ENCODE measurements at regions not wholly inside any gene's neighbourhood (a gene's known extent, or its start where the extent isn't known, plus 50 kb on each side); places are given as distances from the start of the nearest gene placed in this dataset.
"Not testable (repeated sequence)": the region's sequence is repeated elsewhere in the genome, so short reads cannot be mapped to it uniquely, and the experiment has no call there.

DNA sequence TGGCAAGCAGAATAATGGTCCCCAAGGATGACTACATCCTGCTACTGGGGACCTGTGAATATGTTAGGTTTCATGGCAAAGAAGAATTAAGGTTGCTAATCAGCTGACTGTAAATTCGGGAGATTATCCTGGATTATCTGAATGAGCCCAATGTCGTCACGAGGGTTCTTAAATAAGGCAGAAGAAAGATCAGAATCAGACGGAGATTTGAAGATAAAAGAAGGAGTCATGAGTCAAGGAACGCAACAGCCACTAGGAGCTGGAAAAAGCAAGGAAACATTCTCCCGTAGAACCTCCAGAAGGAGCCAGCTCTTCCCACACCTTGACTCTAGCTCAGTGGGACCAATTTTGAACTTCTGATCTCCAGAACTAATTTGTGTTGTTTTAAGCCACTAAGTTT lies 82.9 kb upstream of the APBB1IP start:
- no peak for DNase-seq

DNA sequence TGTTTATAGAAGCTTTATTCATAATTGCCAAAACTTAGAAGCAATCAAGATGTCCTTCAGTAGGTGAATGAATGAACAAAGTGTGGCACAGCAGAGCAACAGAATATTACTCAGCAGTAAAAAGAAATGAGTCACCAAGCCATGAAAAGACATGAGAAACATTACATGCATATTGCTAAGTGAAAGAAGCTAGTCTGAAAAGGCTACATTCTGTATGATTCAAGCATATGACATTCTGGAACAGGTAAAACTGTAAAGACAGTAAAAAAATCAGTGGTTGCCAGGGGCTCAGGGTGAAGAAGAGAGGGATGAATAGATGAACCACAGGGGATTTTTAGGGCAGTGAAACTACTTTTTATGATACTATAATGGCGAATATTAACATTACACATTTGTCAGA lies 80.9 kb upstream of the APBB1IP start:
- no peak for DNase-seq

DNA sequence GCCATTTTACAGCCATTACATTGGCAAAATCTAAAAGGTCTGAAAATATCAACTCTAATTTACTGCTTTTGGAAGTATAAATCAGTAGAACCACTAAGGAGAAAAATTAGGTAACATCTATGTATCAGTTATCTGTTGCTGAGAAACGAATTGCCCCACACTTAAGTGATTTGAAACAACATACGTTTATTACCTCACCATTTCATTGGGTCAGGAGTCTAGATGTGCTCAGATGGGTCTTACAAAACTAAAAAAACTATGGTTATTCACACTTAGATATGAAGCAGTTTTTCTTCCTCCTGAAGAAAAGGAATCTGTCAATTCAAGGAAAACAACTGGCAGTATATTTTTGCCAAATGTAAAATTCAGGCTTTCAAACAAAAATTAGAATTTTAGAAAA lies 80.1 kb upstream of the APBB1IP start:
- no peak for DNase-seq

DNA sequence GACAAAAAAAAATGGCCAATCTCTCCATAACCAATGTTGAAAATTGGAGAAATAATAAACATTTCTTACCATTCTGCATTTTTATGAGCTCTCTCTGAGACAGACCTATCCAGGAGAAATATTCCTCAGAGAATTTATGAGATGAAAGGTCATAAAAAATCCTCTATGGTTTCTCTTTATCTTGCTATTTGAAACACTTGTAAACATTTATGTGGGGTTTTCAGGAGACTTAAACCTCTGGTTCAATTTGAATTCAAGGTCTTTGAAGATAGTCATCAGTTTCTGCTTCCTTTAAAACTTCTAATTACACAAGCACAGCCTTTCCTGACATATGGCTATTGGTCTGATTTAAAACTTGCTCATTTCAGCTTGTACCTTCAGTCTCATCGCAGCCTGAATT lies 78.5 kb upstream of the APBB1IP start:
- no peak for DNase-seq

DNA sequence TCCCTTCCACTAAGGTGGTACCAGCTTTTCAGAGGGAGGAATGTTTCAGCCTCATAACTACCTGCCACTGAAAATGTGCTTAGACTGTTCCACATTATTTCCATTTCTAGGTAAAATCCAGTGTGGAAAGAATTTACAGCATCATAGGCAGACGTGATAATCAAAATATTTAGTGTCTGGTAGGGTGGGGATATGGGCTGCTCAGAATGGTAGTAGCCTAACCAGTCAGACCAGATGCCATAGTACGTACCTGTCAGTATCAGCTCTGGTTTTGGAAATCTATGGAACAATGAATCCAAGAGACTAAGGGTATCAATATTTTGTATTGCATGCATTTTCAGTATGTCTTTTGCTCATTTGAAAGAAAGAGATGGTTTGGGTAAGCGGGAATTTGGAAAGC lies 76.8 kb upstream of the APBB1IP start:
- no peak for DNase-seq

DNA sequence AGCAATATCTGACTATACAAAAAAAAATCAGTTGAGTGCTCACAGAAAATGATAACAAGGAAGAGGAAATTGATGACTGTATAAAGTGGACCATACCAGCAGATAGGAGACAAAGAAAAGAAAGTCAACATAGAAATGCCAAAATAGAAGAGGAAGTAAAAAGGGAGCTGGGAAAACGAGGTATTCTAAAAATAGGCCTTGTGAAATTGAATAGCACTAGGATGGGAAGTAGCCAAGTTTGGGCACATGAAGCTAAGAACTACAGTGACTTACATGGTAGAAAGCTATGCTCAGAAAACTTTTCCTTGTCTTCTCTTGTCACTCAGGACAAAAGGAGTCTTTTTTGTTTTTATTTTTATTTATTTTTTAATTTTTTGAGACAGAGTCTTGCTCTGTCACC lies 76.2 kb upstream of the APBB1IP start:
- DNase-seq: no peak

DNA sequence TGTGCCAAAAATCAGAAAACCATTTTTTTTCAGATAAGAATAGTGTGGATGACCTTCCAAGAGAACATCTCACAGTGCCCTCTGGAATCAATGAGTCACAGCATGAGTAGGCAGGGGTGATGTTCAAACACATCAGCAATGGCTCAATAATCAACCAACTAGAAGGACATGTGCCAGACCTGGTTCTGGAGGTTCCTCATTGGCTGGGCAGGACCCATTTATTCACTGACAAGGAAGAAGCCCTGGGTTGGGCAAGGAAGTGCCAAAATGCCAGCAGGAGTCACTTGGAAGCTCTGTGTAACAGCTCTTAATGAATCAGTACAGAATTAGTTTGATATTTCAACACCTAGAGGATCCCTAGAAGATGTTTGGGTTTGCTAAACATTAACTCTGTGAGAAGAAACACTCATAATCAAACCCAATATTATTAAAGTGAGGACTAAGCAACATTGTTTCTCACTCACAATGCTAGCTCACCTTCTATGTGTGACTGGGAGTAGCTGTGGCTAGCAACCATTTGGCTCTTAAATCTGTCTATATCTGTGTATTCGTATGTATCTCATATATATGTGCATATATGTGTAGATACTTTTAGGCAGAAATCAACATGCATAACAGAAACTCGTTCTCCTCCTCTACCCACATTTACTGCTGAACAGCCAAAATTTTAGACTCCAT lies 72.3 kb upstream of the APBB1IP start:
- DNase-seq: no peak

DNA sequence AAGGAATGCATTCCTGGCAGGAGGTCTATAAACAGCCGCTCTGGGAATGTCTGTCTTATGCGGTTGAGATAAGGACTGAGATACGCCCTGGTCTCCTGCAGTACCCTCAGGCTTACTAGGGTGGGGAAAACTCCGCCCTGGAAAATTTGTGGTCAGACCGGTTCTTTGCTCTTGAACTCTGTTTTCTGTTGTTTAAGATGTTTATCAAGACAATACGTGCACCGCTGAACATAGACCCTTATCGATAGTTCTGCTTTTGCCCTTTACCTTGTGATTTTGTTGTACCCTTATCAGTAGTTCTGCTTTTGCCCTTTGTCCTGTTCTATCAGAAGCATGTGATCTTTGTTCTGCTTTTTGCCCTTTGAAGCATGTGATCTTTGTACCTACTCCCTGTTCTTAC lies 71.1 kb upstream of the APBB1IP start:
- not testable (repeated sequence) for DNase-seq

DNA sequence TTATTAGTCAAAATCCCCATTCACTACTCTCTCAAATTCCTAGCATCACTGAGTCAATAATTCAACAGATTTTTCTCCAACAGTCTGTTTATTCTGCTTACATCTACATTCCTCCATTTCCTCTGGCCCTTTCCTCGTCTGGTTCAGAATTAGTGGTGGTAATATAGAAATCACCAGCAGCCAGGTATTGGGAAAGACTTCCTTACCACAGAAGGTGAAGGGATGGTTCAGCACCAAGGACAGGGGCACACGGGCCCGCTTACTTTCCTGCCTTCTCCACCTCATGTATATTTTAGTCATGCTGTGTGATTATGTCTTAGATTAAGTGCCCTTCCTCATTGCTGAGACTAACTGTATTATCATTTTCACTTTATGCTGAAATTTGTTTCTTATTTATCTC lies 70.4 kb upstream of the APBB1IP start:
- peak; percentile 44 to 51 for DNase-seq

DNA sequence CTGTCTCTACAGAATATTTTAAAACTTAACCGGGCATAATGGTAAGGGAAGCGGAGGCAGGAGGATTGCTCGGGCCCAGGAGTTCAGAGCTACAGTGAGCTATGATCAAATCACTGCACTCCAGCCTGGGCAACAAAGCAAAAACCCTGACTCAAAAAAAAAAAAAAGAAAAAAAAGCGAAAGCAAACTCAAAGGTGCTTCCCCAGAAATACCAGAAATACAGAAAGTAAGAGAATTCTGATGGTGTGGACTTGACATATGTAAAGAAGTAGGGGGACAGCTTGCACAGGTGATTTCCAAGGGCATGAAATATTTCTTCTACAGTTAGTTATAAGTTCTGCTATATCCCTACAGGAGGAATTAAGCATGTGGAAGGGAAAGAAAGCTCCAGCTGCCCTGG lies 69.7 kb upstream of the APBB1IP start:
- no peak for DNase-seq

DNA sequence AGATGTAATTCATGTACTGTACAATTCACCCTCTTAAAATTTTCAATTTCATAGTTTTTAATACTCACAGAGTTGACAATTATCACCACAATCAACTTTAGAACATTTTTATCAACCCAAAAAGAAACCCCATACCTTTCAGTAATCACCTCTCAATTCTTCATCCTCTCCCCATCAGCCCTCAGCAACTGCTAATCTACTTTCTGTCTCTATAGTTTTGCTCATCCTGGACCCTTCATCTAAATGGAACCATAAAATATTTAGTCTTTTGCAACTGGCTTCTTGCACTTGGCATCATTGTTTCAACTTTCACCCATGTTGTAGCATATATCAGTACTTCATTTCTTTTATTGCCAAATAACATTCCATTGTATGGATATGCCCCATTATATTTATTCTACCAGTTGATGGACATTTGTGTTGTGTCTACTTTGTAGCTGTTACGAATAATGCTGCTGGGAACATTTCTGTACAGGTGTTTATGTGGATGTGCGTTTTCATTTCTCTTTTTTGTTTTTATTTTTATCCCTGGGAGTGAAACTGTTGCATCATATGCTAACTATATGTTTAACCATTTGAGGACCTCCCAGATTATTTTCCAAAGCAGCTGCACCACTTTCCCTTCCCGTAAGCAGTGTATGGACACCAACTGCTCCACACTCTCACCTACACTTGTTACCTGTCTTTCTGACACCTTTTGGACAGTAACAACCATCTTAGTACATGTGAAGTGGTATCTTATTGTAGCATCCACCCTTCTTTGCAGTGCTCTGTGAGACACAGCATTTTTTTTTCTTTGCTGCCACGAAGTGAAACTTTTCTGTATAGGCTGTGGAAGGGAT lies 65.4 kb upstream of the APBB1IP start:
- no peak for DNase-seq

DNA sequence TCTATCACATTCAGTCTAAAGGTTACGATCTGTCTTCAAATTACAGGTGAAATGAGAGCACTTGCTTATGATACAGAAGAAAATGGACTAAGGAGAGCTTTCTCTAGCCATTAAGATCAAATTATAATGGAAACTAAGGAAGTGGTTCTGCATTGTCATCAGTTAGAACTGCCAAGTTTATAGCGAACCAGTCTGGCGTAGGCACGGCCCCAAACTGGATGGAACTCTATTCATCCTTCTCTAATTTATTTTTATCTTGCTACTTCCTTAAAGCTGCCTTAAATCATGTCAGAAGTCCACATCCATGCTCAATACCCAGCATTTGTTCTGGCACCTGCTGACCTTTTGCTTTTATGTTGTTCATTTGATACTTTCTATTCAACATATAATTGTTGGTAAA lies 63.7 kb upstream of the APBB1IP start:
- no peak for DNase-seq

DNA sequence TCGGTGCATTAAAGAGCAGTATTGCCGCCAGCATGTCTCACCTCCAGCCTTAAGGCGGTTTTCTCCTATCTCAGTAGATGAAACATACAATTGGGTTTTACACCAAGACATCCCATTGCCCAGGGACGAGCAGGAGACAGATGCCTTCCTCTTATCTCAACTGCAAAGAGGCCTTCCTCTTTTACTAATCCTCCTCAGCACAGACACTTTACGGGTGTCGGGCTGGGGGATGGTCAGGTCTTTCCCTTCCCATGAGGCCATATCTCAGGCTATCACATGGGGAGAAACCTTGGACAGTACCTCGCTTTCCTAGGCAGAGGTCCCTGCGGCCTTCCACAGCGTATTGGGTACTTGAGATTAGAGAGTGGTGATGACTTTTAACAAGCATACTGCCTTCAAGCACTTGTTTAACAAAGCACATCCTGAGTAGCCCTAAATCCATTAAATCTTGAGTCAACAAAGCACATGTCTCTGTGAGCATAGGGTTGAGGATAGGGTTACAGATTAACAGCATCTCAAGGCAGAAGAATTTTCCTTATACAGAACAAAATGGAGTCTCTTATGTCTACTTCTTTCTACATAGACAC lies 60.8 kb upstream of the APBB1IP start:
- not testable (repeated sequence) for DNase-seq

DNA sequence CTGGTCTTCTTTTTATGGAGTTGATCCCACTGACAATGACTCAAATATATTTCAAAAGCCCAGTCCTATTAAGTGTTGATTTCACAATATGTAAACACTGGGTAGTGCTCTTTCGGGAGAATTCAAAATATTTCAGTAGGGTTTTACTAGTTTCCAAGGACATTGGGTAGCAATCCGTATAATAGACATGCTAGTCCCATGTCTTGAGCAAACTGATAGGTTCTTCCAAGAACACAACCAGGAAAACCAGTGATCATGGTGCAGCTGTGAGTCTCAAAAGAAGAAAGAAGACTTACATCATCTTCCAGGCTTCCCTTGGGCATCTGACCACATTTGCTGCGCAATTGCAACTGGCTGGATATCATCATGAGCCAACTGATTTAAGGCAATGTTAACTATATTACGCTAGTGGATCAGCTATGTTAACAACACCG lies 59.3 kb upstream of the APBB1IP start:
- DNase-seq: no peak

DNA sequence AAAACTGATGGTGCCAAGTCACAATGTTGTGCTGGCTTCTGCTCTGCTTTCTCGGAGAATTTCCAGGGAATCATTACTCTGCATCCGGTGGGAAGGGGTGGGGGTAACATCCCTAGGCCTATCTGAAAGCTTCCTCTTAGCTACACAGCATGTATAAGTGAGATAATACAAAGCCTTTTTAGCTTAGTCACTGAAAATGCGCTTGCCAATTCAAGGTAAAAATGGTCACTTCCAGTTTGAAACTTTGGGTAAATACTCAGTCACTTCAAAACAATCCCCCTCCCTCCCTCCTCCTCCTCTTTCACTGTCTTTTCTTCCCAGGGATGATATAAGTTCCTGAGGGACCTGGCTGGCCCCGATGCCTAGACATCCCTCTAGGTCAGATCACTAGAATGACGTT lies 57.3 kb upstream of the APBB1IP start:
- DNase-seq: no peak

DNA sequence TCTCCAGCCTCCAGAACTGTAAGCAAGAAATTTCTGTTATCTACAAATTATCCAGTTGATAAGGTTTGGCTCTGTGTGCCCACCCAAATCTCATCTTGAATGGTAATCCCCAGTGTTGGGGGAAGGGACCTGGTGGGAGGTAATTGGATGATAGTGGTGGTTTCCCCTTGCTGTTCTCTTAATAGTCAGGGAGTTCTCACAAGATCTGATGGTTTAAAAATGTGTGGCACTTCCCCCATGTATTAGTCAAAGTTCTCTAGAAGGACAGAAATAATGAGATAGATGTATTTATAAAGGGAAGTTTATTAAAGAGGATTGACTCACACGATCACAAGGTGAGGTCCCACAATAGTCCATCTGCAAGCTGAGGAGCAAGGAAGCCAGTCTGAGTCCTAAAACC lies 56.2 kb upstream of the APBB1IP start:
- no peak for DNase-seq

DNA sequence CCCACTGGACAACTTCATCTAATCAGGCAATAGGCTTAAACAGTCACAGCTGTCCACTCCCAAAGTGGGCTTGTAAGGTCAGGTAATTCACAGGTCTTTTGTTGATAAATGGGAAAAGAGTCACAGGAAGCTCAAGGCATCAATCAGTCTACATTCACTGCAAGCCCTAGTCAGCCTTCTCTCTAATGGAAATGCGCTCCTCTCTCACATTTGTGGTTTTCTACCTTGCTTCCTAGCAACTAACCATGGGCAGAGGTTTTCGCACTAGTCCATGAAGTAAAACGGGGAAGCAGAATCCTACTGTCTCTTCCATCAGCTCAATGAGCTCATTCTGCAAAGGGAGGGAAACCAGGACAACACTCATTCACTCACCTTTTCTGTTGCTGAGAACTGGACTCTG lies 53.5 kb upstream of the APBB1IP start:
- DNase-seq: no peak

DNA sequence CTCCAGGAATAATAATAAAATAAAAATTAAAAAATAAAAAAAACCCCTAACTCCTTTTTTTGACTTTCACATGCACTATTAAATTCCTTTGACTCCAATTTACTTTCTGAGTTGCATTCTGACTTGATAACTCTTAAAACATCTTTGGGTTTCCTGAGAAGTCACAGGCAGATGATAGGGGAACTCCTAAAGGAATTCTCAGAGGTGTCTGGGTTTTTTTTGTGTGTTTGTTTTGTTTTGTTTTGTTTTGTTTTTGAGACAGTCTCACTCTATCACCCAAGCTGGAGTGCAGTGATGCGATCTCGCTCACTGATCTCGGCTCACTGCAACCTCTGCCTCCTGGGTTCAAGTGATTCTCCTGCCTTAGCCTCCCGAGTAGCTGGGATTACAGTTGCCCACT lies 52.7 kb upstream of the APBB1IP start:
- no peak for DNase-seq

DNA sequence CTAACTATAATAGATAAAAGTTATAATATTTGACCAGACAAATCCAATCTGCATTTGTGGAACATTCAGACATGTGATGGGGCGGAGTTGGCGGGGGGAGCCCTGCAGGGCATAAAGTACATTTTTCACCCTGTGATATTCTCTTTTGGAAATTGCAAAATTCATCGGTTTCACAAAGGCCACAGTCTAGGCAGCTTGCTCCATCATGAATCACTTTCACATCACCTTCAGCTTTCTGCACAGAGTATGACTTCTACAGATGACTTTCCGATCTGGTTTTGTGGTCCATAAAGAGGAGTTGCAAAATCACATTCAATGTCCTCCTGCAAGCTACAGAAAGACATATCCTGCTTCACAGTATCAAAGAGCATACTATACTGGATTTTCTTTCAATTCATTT lies 51.4 kb upstream of the APBB1IP start:
- DNase-seq: no peak
